GM10266 (cell line): ENCODE measurements at regions not wholly inside any gene's neighbourhood (a gene's known extent, or its start where the extent isn't known, plus 50 kb on each side); places are given as distances from the start of the nearest gene placed in this dataset.

ENCODE experiments used
- DNase-seq: peaks from one replicate; pipeline ENCODE4 v3.0.0; 2012; ENCODE audit errors: extremely low spot score
- TF ChIP-seq, protein P1 (sequence below): IDR thresholded peaks from 2 replicates; pipeline ENCODE4 v1.5.1; 2012; ENCODE audit warnings: mild to moderate bottlenecking, low read depth; ENCODE audit not compliant: control insufficient read depth, insufficient read depth; ENCODE audit errors: missing control alignments

DNA sequence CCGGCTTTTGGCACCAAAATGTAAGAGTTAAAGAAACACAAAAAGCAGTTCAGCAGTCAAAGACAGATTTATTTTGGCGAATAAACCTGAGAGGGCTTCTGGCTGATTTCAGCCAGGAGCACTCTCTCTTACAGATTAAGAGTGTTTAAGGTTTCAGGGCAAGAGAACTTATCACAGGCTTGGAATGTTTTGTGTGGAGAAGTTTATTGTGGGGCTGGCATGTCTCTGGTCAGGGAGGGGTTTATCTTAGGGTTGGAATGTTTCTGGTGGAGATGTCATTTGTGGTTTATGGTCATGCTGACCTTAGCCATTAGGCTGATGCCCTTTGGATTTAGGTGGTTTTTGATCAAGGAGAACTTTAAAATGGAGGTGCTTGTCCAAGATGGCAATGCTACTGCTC lies 622.3 kb upstream of the PTPRD start:
- DNase-seq: no peak
- TF ChIP-seq, protein P1, sequence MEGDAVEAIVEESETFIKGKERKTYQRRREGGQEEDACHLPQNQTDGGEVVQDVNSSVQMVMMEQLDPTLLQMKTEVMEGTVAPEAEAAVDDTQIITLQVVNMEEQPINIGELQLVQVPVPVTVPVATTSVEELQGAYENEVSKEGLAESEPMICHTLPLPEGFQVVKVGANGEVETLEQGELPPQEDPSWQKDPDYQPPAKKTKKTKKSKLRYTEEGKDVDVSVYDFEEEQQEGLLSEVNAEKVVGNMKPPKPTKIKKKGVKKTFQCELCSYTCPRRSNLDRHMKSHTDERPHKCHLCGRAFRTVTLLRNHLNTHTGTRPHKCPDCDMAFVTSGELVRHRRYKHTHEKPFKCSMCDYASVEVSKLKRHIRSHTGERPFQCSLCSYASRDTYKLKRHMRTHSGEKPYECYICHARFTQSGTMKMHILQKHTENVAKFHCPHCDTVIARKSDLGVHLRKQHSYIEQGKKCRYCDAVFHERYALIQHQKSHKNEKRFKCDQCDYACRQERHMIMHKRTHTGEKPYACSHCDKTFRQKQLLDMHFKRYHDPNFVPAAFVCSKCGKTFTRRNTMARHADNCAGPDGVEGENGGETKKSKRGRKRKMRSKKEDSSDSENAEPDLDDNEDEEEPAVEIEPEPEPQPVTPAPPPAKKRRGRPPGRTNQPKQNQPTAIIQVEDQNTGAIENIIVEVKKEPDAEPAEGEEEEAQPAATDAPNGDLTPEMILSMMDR: no peak

DNA sequence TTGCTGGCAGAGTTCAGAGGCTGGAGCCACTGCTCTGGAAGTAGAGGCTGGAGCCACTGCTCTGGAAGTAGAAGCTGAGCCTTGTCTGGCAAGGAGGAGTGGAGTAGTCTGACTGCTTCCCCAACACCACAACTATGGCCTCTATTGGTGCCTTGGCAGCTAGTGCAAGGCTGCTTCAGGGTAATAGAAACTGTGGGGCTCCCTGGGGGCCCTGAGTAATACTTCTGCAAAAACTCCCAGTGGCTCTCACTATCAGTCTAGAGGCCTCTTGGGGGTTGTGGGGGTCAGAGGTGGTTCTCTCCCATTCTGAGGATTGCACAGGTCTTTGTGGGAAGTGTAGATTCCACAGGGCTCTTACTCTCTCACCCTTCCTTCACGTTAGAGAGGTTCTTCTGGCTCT lies 629.0 kb upstream of the PTPRD start:
- no peak for DNase-seq
- TF ChIP-seq, protein P1: no peak

DNA sequence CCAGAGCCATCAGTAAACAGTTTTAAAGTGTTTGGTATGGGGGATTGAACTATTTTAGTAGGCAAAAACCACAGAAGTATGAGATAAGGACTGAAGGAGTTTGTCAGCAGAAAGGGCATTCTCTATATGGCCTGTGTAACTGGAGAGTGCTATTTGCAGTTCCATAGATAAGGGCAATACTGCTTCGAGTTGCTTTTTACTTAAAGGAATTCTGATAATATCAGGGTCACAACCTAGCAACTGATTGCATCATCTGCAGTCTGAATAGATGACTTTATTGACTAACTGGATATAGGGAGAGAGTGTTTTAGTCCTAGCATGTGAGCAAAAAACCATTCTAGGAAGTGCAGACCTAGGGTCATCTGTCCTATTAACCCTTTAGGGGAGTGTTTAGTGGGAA lies 645.2 kb upstream of the PTPRD start:
- DNase-seq: no peak

DNA sequence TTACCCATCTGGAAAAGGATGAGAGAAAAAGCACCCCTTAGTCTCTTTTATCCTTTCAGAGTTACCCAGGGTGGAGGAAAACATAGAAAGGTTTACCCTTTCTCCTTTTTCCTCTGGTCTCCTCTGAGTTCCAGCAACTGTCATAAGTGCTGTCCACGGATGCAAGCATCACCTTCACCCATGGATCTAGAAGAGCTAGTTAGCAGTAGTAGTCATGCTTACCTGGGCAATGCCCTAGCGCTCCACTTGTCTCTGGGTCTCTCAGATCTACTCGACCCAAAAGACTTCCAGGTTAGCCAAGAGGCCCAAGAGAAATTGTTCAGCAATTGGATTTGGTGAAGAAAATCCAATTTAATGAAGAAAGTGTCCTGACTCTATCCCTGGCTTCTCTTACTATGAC lies 656.2 kb upstream of the PTPRD start:
- no peak for DNase-seq
- TF ChIP-seq, protein P1: no peak

More for the DNA sequence above, 645.2 kb upstream of the PTPRD start:
- TF ChIP-seq, protein P1: no peak

DNA sequence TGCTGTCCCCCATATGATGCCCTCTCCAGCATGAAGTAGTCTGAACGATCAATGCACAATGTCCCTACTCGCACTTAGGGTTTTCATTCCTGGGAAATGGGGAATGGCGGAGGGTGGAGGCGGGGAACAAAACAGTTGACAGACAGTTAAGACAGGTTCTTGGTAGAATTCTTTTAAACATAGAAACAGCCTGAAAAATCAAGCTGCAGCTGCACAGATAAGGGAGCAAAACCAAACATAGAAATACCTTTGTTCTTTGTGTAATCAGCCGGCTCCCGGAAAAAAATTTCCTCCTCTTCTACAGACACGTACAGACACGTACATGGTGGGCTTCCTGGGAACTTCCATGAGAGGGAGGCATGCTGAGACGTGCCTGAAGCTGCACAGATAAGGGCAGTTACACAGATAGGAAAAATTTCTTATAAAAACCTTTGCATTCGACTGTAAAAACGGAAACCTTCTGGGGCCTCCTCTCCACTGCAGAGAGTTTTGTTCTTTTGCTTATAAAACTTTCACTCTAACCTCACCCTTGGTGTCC lies 662.4 kb upstream of the PTPRD start:
- no peak for DNase-seq
- TF ChIP-seq, protein P1: no peak

DNA sequence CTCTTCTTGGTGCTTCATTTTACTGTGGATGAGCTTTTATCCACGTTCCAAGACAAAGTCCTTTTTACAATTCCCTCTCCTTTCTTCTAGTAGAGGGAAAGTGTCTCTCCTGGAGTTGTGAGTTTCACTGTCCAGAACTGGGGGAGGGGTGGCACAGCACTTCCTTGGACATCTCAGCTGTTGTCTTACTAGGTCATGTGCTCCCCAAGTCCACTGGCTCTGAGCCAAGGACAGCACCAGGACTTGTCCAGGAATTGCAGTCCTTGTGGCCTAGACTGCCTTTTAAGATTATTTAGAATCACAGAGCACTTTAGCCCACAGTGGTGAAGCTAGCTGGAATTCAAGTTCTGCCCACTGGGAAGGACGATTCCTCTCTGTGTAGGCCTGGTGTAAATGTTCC lies 700.2 kb upstream of the PTPRD start:
- DNase-seq: no peak
- TF ChIP-seq, protein P1: no peak

DNA sequence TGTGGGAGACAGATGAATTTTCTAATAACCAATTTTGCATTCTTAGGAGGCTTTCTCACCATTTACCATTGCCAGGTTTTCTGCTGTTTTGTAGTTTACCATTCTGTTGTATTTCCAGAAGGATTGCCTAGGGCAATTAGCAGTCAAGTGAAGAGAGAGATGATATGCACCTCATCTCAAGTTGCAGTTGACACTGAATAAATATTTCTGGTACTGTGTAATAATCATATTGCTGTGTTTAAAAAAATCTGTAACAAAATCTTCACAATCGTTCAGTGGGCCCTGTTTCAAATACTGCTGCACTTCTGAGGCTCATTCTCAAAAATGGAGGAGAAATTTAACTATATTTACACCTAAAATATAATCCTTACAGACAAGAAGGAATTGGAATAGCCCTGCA lies 706.1 kb upstream of the PTPRD start:
- TF ChIP-seq, protein P1: no peak
- DNase-seq: no peak
